ENCODE measurements at regions not wholly inside any gene's neighbourhood (a gene's known extent, or its start where the extent isn't known, plus 50 kb on each side); places are given as distances from the start of the nearest gene placed in this dataset.
"Not testable (repeated sequence)": the region's sequence is repeated elsewhere in the genome, so short reads cannot be mapped to it uniquely, and the experiment has no call there.

- no peak for DNase-seq (ENCODE audit: low spot score)
These were observed 150.7 kb downstream of the BRD1 start for GRCh38 chr22:49676783-49677494.

- DNase-seq (ENCODE audit: low spot score) = no peak
These were observed 151.4 kb downstream of the BRD1 start for GRCh38 chr22:49676230-49676629.

GRCh38 chr22:49674479-49675050, 153.1 kb downstream of the BRD1 start:
- DNase-seq (ENCODE audit: low spot score) = no peak

- no peak for DNase-seq (ENCODE audit: low spot score)
These were observed 154.6 kb downstream of the BRD1 start for GRCh38 chr22:49673048-49673447.

- no peak for DNase-seq (ENCODE audit: low spot score)
These were observed 155.6 kb downstream of the BRD1 start for GRCh38 chr22:49672014-49672516.

- no peak for DNase-seq (ENCODE audit: low spot score)
These were observed 156.2 kb downstream of the BRD1 start for GRCh38 chr22:49671331-49672013.

GRCh38 chr22:49670456-49671330, 157.0 kb downstream of the BRD1 start:
- no peak for DNase-seq (ENCODE audit: low spot score)

- DNase-seq (ENCODE audit: low spot score) = not testable (repeated sequence)
These were observed 157.7 kb downstream of the BRD1 start for GRCh38 chr22:49669969-49670455.

- DNase-seq (ENCODE audit: low spot score) = not testable (repeated sequence)
These were observed 158.2 kb downstream of the BRD1 start for GRCh38 chr22:49669427-49669968.

- DNase-seq (ENCODE audit: low spot score) = no peak
These were observed 159.3 kb downstream of the BRD1 start for GRCh38 chr22:49668402-49668801.

GRCh38 chr22:49667236-49667635, 160.4 kb downstream of the BRD1 start:
- no peak for DNase-seq (ENCODE audit: low spot score)

- DNase-seq (ENCODE audit: low spot score) = no peak
These were observed 161.4 kb downstream of the BRD1 start for GRCh38 chr22:49666146-49666809.

GRCh38 chr22:49664891-49665290, 162.8 kb downstream of the BRD1 start:
- DNase-seq (ENCODE audit: low spot score) = no peak

- DNase-seq (ENCODE audit: low spot score) = no peak
These were observed 163.2 kb downstream of the BRD1 start for GRCh38 chr22:49664371-49664881.

GRCh38 chr22:49663823-49664222, 163.8 kb downstream of the BRD1 start:
- no peak for DNase-seq (ENCODE audit: low spot score)

- no peak for DNase-seq (ENCODE audit: low spot score)
These were observed 164.4 kb downstream of the BRD1 start for GRCh38 chr22:49663311-49663711.

- no peak for DNase-seq (ENCODE audit: low spot score)
These were observed 165.0 kb downstream of the BRD1 start for GRCh38 chr22:49662681-49663080.

- no peak for DNase-seq (ENCODE audit: low spot score)
These were observed 166.6 kb downstream of the BRD1 start for GRCh38 chr22:49660794-49661781.

- DNase-seq (ENCODE audit: low spot score) = no peak
These were observed 167.4 kb downstream of the BRD1 start for GRCh38 chr22:49660321-49660720.

- DNase-seq (ENCODE audit: low spot score) = no peak
These were observed 167.8 kb downstream of the BRD1 start for GRCh38 chr22:49659924-49660315.
